H1 (cell line): ENCODE measurements at regions not wholly inside any gene's neighbourhood (a gene's known extent, or its start where the extent isn't known, plus 50 kb on each side); places are given as distances from the start of the nearest gene placed in this dataset.

ENCODE experiments used
- CTCF ChIA-PET: fragments of 300-600 bp; sonication (Branson Sonifier 250); formaldehyde crosslinking; loops from one replicate; lab custom pipeline; 2021; ENCODE audit not compliant: partially characterized antibody; lab: Charles Lee
- POLR2A ChIA-PET: fragments of 300-600 bp; sonication (Branson Sonifier 250); formaldehyde crosslinking; loops from one replicate; lab custom pipeline; 2021; ENCODE audit warnings: inconsistent platforms; ENCODE audit not compliant: partially characterized antibody; lab: Charles Lee
- DNase-seq, 2 experiments: peaks; one replicate each; pipeline versions ENCODE4 v3.0.0 to v3.0.0-alpha.2; 2010 to 2022; ENCODE audit warnings: low spot score in 2 of 2, low read depth in 1 of 2, mixed read lengths in 1 of 2
- FAIRE-seq: peaks from 2 replicates; lab custom pipeline; 2011; peaks lifted over from hg19 to GRCh38; lab: Jason Lieb, UNC
- H2AFZ ChIP-seq: 2 replicates; pipeline ENCODE4 v1.8.1; 2012; ENCODE audit warnings: low read length, inconsistent platforms
- H2AK5ac ChIP-seq: 2 replicates; pipeline ENCODE4 v1.6.1; 2013; ENCODE audit warnings: low read depth, low read length
- H2BK120ac ChIP-seq: replicated peaks from 2 replicates; pipeline ENCODE3; 2013; ENCODE audit warnings: low read depth, low read length, inconsistent platforms
- H2BK12ac ChIP-seq: 2 replicates; pipeline ENCODE4 v1.6.1; 2013; ENCODE audit warnings: low read depth, low read length
- H2BK15ac ChIP-seq: 2 replicates; pipeline ENCODE4 v1.6.1; 2013; ENCODE audit warnings: low read length
- H2BK20ac ChIP-seq: 2 replicates; pipeline ENCODE4 v1.6.1; 2013; ENCODE audit warnings: low read length
- H2BK5ac ChIP-seq: 2 replicates; pipeline ENCODE4 v1.6.1; 2013; ENCODE audit warnings: low read depth, low read length
- H3K14ac ChIP-seq: 2 replicates; pipeline ENCODE4 v1.6.1; 2013; ENCODE audit warnings: inconsistent platforms; ENCODE audit not compliant: insufficient read length
- H3K18ac ChIP-seq: 2 replicates; pipeline ENCODE4 v1.6.1; 2013; ENCODE audit warnings: low read length; ENCODE audit errors: extremely low read depth
- H3K23ac ChIP-seq: 2 replicates; pipeline ENCODE4 v1.6.1; 2013; ENCODE audit warnings: inconsistent platforms; ENCODE audit not compliant: insufficient read length
- H3K23me2 ChIP-seq: 2 replicates; pipeline ENCODE4 v1.6.1; 2013; ENCODE audit warnings: low read depth, low read length
- H3K27ac ChIP-seq: 2 replicates; pipeline ENCODE4 v1.6.1; 2011; ENCODE audit warnings: low read depth, low read length, inconsistent platforms
- H3K27me3 ChIP-seq, 4 experiments: replicated peaks in 1 of 4; 1 replicate in 1 of 4; 2 replicates in 3 of 4; pipeline versions ENCODE4 v1.6.1 to v1.8.1; 2011 to 2013; ENCODE audit warnings: low read length in 3 of 4, mild to moderate bottlenecking in 3 of 4, inconsistent platforms in 2 of 4, mixed read lengths in 2 of 4, moderate library complexity in 1 of 4; ENCODE audit not compliant: control insufficient read depth in 3 of 4, insufficient read depth in 3 of 4; ENCODE audit errors: extremely low read depth in 1 of 4
- H3K36me3 ChIP-seq, 4 experiments: 2 replicates each; pipeline versions ENCODE4 v1.6.1 to v1.8.1; 2011 to 2013; ENCODE audit warnings: mild to moderate bottlenecking in 4 of 4, low read length in 3 of 4, moderate library complexity in 2 of 4, control low read depth in 1 of 4, inconsistent platforms in 1 of 4; ENCODE audit not compliant: insufficient read depth in 4 of 4, control insufficient read depth in 2 of 4
- H3K4ac ChIP-seq: replicated peaks from 2 replicates; pipeline ENCODE3; 2013; ENCODE audit warnings: low read length, low read depth, mixed read lengths, inconsistent platforms; ENCODE audit not compliant: insufficient read length
- H3K4me1 ChIP-seq, 4 experiments: replicated peaks in 1 of 4; 1 replicate in 1 of 4; 2 replicates in 3 of 4; pipeline versions ENCODE4 v1.6.1 to v1.8.1; 2011 to 2013; ENCODE audit warnings: low read length in 3 of 4, inconsistent platforms in 2 of 4, mixed read lengths in 1 of 4; ENCODE audit not compliant: insufficient read depth in 4 of 4, control insufficient read depth in 3 of 4
- H3K4me2 ChIP-seq, 2 experiments: 2 replicates each; pipeline versions ENCODE4 v1.6.1 to v1.8.1; 2011 to 2013; ENCODE audit warnings: low read depth in 2 of 2, low read length in 2 of 2, control low read depth in 1 of 2, inconsistent platforms in 1 of 2, mild to moderate bottlenecking in 1 of 2; ENCODE audit not compliant: insufficient read depth in 1 of 2
- H3K4me3 ChIP-seq, 4 experiments: fragments of 200-600, 300-600 bp in 1 of 4; sonication (generic), shearing (Covaris generic), sonication (Bioruptor Twin) in 1 of 4; 2 replicates each; pipeline versions ENCODE4 v1.5.1 to v1.8.1; 2011 to 2016; ENCODE audit warnings: low read length in 4 of 4, low read depth in 3 of 4, control low read depth in 2 of 4, inconsistent platforms in 2 of 4, mild to moderate bottlenecking in 2 of 4, mixed read lengths in 1 of 4, moderate library complexity in 1 of 4; ENCODE audit not compliant: insufficient read depth in 2 of 4; ENCODE audit errors: extremely low read depth in 1 of 4
- H3K56ac ChIP-seq: replicated peaks from 2 replicates; pipeline ENCODE3; 2013; ENCODE audit warnings: low read depth, mild to moderate bottlenecking, mixed read lengths, low read length, inconsistent platforms; ENCODE audit not compliant: insufficient read length
- H3K79me1 ChIP-seq: 2 replicates; pipeline ENCODE4 v1.6.1; 2013; ENCODE audit warnings: low read depth, low read length, control low read depth
- H3K79me2 ChIP-seq, 2 experiments: 2 replicates each; pipeline versions ENCODE4 v1.6.1 to v1.8.1; 2012 to 2013; ENCODE audit warnings: low read length in 2 of 2, mild to moderate bottlenecking in 2 of 2, inconsistent platforms in 1 of 2; ENCODE audit not compliant: insufficient read depth in 2 of 2, control insufficient read depth in 1 of 2
- H3K9ac ChIP-seq, 4 experiments: replicated peaks in 1 of 4; 1 replicate in 1 of 4; 2 replicates in 3 of 4; pipeline versions ENCODE4 v1.6.1 to v1.8.1; 2011 to 2013; ENCODE audit warnings: low read depth in 3 of 4, low read length in 3 of 4, control low read depth in 2 of 4, mild to moderate bottlenecking in 2 of 4, moderate library complexity in 2 of 4, inconsistent platforms in 1 of 4; ENCODE audit errors: extremely low read depth in 1 of 4
- H3K9me3 ChIP-seq, 2 experiments: 2 replicates each; pipeline versions ENCODE4 v1.6.1 to v1.8.1; 2012 to 2013; ENCODE audit warnings: mild to moderate bottlenecking in 2 of 2, moderate library complexity in 2 of 2, control low read depth in 1 of 2, inconsistent platforms in 1 of 2, low read depth in 1 of 2, low read length in 1 of 2, mixed read lengths in 1 of 2; ENCODE audit not compliant: insufficient read depth in 2 of 2
- H4K20me1 ChIP-seq, 2 experiments: replicated peaks in 1 of 2; 2 replicates each; pipeline versions ENCODE3 to v1.8.1; 2011 to 2013; ENCODE audit warnings: inconsistent platforms in 2 of 2, low read length in 2 of 2, mild to moderate bottlenecking in 1 of 2; ENCODE audit not compliant: insufficient read depth in 2 of 2, control insufficient read depth in 1 of 2
- H4K5ac ChIP-seq: 2 replicates; pipeline ENCODE4 v1.6.1; 2013; ENCODE audit warnings: low read length, low read depth, mixed read lengths, inconsistent platforms; ENCODE audit not compliant: insufficient read length
- H4K8ac ChIP-seq: 2 replicates; pipeline ENCODE4 v1.8.0; 2013; ENCODE audit warnings: mild to moderate bottlenecking, moderate library complexity, low read length, inconsistent platforms; ENCODE audit not compliant: insufficient read depth; ENCODE audit errors: extremely low read depth
- H4K91ac ChIP-seq: replicated peaks from 2 replicates; pipeline ENCODE3; 2013; ENCODE audit warnings: low read length, mixed read lengths, inconsistent platforms; ENCODE audit not compliant: insufficient read length
- BCL11A ChIP-seq, 2 experiments: IDR thresholded peaks; one replicate each; pipeline ENCODE4 v1.6.1; 2011; ENCODE audit warnings: low read depth in 2 of 2, low read length in 2 of 2, mild to moderate bottlenecking in 2 of 2
- BRCA1 ChIP-seq: IDR thresholded peaks from 2 replicates; pipeline ENCODE4 v1.6.1; 2012; ENCODE audit warnings: low read depth, low read length, improper control_type of control experiment
- CBX8 ChIP-seq: fragments of 300-800, 300-1000 bp; sonication (generic); IDR thresholded peaks from 2 replicates; pipeline ENCODE4 v1.7.1; 2016; ENCODE audit warnings: low read depth, low read length, borderline replicate concordance
- CHD2 ChIP-seq: IDR thresholded peaks from 2 replicates; pipeline ENCODE4 v1.6.1; 2012; ENCODE audit warnings: low read length, improper control_type of control experiment
- HDAC2 ChIP-seq, 2 experiments: fragments of 300-600 bp in 1 of 2; sonication (generic) in 1 of 2; IDR thresholded peaks; 2 replicates each; pipeline ENCODE4 v1.6.1; 2011 to 2012; ENCODE audit warnings: low read depth in 2 of 2, low read length in 2 of 2, mild to moderate bottlenecking in 2 of 2, moderate library complexity in 2 of 2, borderline replicate concordance in 1 of 2, inconsistent platforms in 1 of 2
- KDM1A ChIP-seq: fragments of 200-600, 300-600 bp; sonication (generic); IDR thresholded peaks from 2 replicates; pipeline ENCODE4 v1.7.1; 2016; ENCODE audit warnings: mild to moderate bottlenecking, low read length, borderline replicate concordance
- MAFK ChIP-seq: IDR thresholded peaks from 2 replicates; pipeline ENCODE4 v1.6.1; 2012; ENCODE audit warnings: low read depth, mild to moderate bottlenecking, improper control_type of control experiment, low read length
- NRF1 ChIP-seq: IDR thresholded peaks from 2 replicates; pipeline ENCODE4 v1.6.1; 2011; ENCODE audit warnings: mild to moderate bottlenecking, low read depth, low read length, improper control_type of control experiment
- RFX5 ChIP-seq: IDR thresholded peaks from 2 replicates; pipeline ENCODE4 v1.6.1; 2011; ENCODE audit warnings: low read depth, low read length, improper control_type of control experiment, borderline replicate concordance
- SAP30 ChIP-seq: fragments of 300-600 bp; sonication (generic); IDR thresholded peaks from 2 replicates; pipeline ENCODE4 v1.7.1; 2012; ENCODE audit warnings: low read length, moderate library complexity, mild to moderate bottlenecking, inconsistent platforms; ENCODE audit not compliant: insufficient read depth, insufficient replicate concordance
- SIRT6 ChIP-seq: IDR thresholded peaks from one replicate; pipeline ENCODE4 v1.7.1; 2012; ENCODE audit warnings: low read length, inconsistent platforms
- TCF12 ChIP-seq: IDR thresholded peaks from 2 replicates; pipeline ENCODE4 v1.6.1; 2011; ENCODE audit warnings: low read depth, mild to moderate bottlenecking, low read length
- WGBS, 2 experiments: shearing (Covaris generic) in 1 of 2; methylation state at CpG; one replicate each; pipeline versions ENCODE4 v1.1.6 to v1.1.7; 2013 to 2015; ENCODE audit warnings: low lambda C conversion rate in 2 of 2, mixed read lengths in 2 of 2, inconsistent platforms in 1 of 2, low coverage in 1 of 2, missing lambda C conversion rate in 1 of 2; ENCODE audit not compliant: insufficient replicate concordance in 2 of 2, insufficient coverage in 1 of 2, insufficient read length in 1 of 2; ENCODE audit errors: extremely low coverage in 1 of 2, missing lambda C conversion rate in 1 of 2; 5-methylcytosine and 5-hydroxymethylcytosine counted together
- TF ChIP-seq, protein P1 (sequence below), 3 experiments: IDR thresholded peaks; 1 replicate in 2 of 3; 2 replicates in 1 of 3; pipeline versions ENCODE4 v1.5.1 to v1.6.1; 2011; ENCODE audit warnings: low read length in 3 of 3, mild to moderate bottlenecking in 3 of 3, inconsistent platforms in 2 of 3, low read depth in 1 of 3, moderate library complexity in 1 of 3; ENCODE audit not compliant: insufficient read depth in 1 of 3; ENCODE audit errors: control extremely low read depth in 1 of 3

DNA sequence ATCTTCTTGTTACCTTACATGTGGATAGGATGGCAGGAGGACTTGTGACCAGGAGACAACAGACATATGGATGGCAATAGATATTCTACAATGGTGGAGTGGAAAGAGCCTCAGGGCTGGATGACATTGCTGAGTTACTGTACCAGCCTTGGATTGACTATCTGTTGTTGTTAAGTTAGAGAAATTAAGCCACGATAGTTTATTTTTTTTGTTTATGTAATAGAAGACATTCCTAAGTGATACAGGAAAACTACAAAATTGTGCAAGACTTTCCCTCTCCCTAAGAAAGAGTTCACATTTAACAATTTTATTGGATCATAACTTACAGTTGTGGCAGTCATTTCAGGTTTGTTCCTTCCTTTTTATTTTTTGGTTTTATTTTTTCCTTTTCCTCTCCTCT is 230.7 kb upstream of the CACNA2D1 start:
- no peak overlapping the region for H2BK5ac ChIP-seq
- WGBS, 2 experiments: 89% methylated on average over 1 of the region's 1 CpG; no CpG with 5 or more reads in 1 of the 2 experiments
- H3K36me3 ChIP-seq: no peaks in the 10 kb centered on the region
- H2BK120ac ChIP-seq: no peak overlapping the region
- DNase-seq (no peak), FAIRE-seq (no peak)
- ChIA-PET POLR2A (no interaction called here), CTCF (no interaction called here)
- peaks cover 0 to 4% (median 0%) of the 10 kb centered on the region in 4 experiments; a peak in 1 of 7 replicates for H3K4me1 ChIP-seq
- H3K23me2 ChIP-seq: no peaks in the 10 kb centered on the region
- no peak overlapping the region for H3K4me3 ChIP-seq
- H2BK12ac ChIP-seq: no peak overlapping the region
- no peaks in the 10 kb centered on the region for H3K9me3 ChIP-seq
- no peak overlapping the region for H3K27ac ChIP-seq
- H4K5ac ChIP-seq: no peak overlapping the region
- no peaks in the 10 kb centered on the region for H3K27me3 ChIP-seq
- no peak overlapping the region for H3K56ac ChIP-seq
- no peak overlapping the region for H2AFZ ChIP-seq
- no peak overlapping the region for H4K8ac ChIP-seq
- H2BK15ac ChIP-seq: no peak overlapping the region
- no peaks in the 10 kb centered on the region for H4K20me1 ChIP-seq
- no peak overlapping the region for H3K18ac ChIP-seq
- no peak overlapping the region for H3K4ac ChIP-seq
- H3K79me2 ChIP-seq: no peaks in the 10 kb centered on the region
- no peak overlapping the region for H3K4me2 ChIP-seq
- H2BK20ac ChIP-seq: no peak overlapping the region
- no peak overlapping the region for H3K23ac ChIP-seq
- no peak overlapping the region for H3K14ac ChIP-seq
- H4K91ac ChIP-seq: no peak overlapping the region
- H2AK5ac ChIP-seq: no peak overlapping the region
- H3K9ac ChIP-seq: no peak overlapping the region
- H3K79me1 ChIP-seq: no peaks in the 10 kb centered on the region
- no peak for TF ChIP-seq MAFK
- no peak for TF ChIP-seq BCL11A (IDR thresholded peaks at IDR 0.05; ENCODE audit: low read depth in 2 of 2, low read length in 2 of 2)
- TF ChIP-seq RFX5: no peak
- no peak for TF ChIP-seq HDAC2 (IDR thresholded peaks at IDR 0.05; ENCODE audit: borderline replicate concordance in 1 of 2, low read depth in 2 of 2, low read length in 2 of 2)
- no peak for TF ChIP-seq KDM1A
- no peak for TF ChIP-seq CHD2
- TF ChIP-seq SAP30: no peak
- TF ChIP-seq SIRT6: no peak
- no peak for TF ChIP-seq BRCA1
- TF ChIP-seq NRF1: no peak
- TF ChIP-seq, protein P1, sequence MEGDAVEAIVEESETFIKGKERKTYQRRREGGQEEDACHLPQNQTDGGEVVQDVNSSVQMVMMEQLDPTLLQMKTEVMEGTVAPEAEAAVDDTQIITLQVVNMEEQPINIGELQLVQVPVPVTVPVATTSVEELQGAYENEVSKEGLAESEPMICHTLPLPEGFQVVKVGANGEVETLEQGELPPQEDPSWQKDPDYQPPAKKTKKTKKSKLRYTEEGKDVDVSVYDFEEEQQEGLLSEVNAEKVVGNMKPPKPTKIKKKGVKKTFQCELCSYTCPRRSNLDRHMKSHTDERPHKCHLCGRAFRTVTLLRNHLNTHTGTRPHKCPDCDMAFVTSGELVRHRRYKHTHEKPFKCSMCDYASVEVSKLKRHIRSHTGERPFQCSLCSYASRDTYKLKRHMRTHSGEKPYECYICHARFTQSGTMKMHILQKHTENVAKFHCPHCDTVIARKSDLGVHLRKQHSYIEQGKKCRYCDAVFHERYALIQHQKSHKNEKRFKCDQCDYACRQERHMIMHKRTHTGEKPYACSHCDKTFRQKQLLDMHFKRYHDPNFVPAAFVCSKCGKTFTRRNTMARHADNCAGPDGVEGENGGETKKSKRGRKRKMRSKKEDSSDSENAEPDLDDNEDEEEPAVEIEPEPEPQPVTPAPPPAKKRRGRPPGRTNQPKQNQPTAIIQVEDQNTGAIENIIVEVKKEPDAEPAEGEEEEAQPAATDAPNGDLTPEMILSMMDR (IDR thresholded peaks at IDR 0.05; ENCODE audit: control extremely low read depth in 1 of 3, insufficient read depth in 1 of 3, low read depth in 1 of 3, low read length in 3 of 3): no peak
- TF ChIP-seq TCF12: no peak
- no peak for TF ChIP-seq CBX8
